ENCODE measurements at regions not wholly inside any gene's neighbourhood (a gene's known extent, or its start where the extent isn't known, plus 50 kb on each side); places are given as distances from the start of the nearest gene placed in this dataset.

DNA sequence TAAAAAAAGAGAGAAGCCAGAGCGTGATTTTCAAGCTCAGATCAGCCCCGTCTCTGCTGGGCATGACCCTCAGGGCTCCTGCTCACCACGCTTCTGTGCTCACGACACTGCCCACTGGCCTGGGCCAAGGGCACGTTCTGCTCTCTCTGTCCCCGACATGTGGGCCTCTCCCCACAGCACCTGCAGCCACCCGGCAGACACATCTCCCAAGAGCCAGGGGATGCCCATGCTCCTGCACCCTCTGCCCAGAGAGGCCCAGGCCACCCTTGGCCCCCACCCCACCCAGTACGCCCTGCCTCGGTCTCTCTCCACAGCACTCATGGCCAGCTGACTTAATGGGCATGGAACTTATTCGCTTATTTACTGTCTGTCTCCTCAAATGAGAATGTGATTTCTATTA is 175.4 kb upstream of the RNF32 start:
- no peak for TF ChIP-seq NFYC (CRISPR knock-in tag; IDR thresholded peaks at IDR 0.05)
- TF ChIP-seq, protein P1, sequence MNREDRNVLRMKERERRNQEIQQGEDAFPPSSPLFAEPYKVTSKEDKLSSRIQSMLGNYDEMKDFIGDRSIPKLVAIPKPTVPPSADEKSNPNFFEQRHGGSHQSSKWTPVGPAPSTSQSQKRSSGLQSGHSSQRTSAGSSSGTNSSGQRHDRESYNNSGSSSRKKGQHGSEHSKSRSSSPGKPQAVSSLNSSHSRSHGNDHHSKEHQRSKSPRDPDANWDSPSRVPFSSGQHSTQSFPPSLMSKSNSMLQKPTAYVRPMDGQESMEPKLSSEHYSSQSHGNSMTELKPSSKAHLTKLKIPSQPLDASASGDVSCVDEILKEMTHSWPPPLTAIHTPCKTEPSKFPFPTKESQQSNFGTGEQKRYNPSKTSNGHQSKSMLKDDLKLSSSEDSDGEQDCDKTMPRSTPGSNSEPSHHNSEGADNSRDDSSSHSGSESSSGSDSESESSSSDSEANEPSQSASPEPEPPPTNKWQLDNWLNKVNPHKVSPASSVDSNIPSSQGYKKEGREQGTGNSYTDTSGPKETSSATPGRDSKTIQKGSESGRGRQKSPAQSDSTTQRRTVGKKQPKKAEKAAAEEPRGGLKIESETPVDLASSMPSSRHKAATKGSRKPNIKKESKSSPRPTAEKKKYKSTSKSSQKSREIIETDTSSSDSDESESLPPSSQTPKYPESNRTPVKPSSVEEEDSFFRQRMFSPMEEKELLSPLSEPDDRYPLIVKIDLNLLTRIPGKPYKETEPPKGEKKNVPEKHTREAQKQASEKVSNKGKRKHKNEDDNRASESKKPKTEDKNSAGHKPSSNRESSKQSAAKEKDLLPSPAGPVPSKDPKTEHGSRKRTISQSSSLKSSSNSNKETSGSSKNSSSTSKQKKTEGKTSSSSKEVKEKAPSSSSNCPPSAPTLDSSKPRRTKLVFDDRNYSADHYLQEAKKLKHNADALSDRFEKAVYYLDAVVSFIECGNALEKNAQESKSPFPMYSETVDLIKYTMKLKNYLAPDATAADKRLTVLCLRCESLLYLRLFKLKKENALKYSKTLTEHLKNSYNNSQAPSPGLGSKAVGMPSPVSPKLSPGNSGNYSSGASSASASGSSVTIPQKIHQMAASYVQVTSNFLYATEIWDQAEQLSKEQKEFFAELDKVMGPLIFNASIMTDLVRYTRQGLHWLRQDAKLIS (CRISPR knock-in tag; IDR thresholded peaks at IDR 0.05) = no peak
- in situ Hi-C loops (cut with HindIII; ENCODE audit: extremely low pct_ligation_motif_present, low pct_unique_long_range_greater_than_20kb) = no loop called here
- Histone ChIP-seq H2AFZ (ENCODE audit: low read length) (no peak overlapping the region), H3K9ac (ENCODE audit: insufficient read depth, low read depth, low read length) (no peak overlapping the region), H3K4me1 (ENCODE audit: insufficient read depth, low read length) (peaks cover 31% of the 10 kb centered on the region), H3K4me2 (ENCODE audit: low read depth, low read length) (no peak overlapping the region), H3K27ac (ENCODE audit: extremely low read length, insufficient read depth, low read length) (no peak overlapping the region), H3K36me3 (replicated peaks in 1 of 2; ENCODE audit: control insufficient read depth in 1 of 2, insufficient read depth in 2 of 2, low read length in 2 of 2) (no peaks in the 10 kb centered on the region), H4K20me1 (ENCODE audit: insufficient read depth, low read length) (no peaks in the 10 kb centered on the region), H3K79me2 (ENCODE audit: insufficient read depth, low read length) (no peaks in the 10 kb centered on the region), H3K27me3 (ENCODE audit: control insufficient read depth in 1 of 2, insufficient read depth in 2 of 2, low read length in 2 of 2) (peaks cover 0 to 40% of the 10 kb centered on the region in 2 experiments; a peak in 2 of 5 replicates), H3K4me3 (replicated peaks in 1 of 3; ENCODE audit: insufficient read depth in 1 of 3, low read depth in 2 of 3, low read length in 3 of 3) (no peak overlapping the region), H3K9me3 (ENCODE audit: low read length) (no peaks in the 10 kb centered on the region)
- POLR2A ChIA-PET = no interaction called here
- CTCF ChIA-PET (ENCODE audit: low intra/inter-chr PET ratio, low total read pairs) = no interaction called here
- DNase-seq (ENCODE audit: low spot score) (no peak), ATAC-seq (no peak), FAIRE-seq (no peak)
- 59% methylated on average over 5 of the region's 10 CpGs for WGBS (ENCODE audit: low lambda C conversion rate)
- intact Hi-C loops (cut with micrococcal nuclease; ENCODE audit: unreplicated experiment) = no loop called here
- BruUV-seq (replicated peaks) = no TSS peak

DNA sequence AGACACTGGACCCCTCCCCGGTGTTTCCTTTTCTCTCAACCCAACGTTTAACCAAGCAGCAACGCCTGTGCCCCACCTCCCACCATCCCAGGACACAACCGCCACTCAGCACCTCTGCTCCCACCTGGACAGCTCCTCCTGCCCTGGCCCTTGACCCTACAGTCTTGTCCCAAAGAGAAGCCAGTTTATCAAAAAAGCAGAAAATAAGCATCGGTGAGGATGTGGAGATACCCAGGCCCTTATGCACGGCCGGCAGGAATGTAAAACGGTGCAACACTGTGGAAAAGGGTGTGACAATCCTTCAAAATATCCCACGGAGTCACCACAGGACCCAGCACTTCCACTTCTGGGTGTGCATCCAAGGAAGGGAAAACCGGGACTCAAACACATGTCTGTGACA is 176.2 kb upstream of the RNF32 start:
- Histone ChIP-seq H4K20me1 (ENCODE audit: insufficient read depth, low read length) (no peaks in the 10 kb centered on the region), H3K9ac (ENCODE audit: insufficient read depth, low read depth, low read length) (no peak overlapping the region), H3K4me2 (ENCODE audit: low read depth, low read length) (no peak overlapping the region), H3K36me3 (replicated peaks in 1 of 2; ENCODE audit: control insufficient read depth in 1 of 2, insufficient read depth in 2 of 2, low read length in 2 of 2) (no peaks in the 10 kb centered on the region), H3K4me1 (ENCODE audit: insufficient read depth, low read length) (peaks cover 34% of the 10 kb centered on the region), H2AFZ (ENCODE audit: low read length) (no peak overlapping the region), H3K27ac (ENCODE audit: extremely low read length, insufficient read depth, low read length) (no peak overlapping the region), H3K27me3 (ENCODE audit: control insufficient read depth in 1 of 2, insufficient read depth in 2 of 2, low read length in 2 of 2) (peaks cover 0 to 42% of the 10 kb centered on the region in 2 experiments; a peak in 3 of 5 replicates), H3K4me3 (replicated peaks in 1 of 3; ENCODE audit: insufficient read depth in 1 of 3, low read depth in 2 of 3, low read length in 3 of 3) (no peak overlapping the region), H3K9me3 (ENCODE audit: low read length) (no peaks in the 10 kb centered on the region), H3K79me2 (ENCODE audit: insufficient read depth, low read length) (no peaks in the 10 kb centered on the region)
- 54% methylated on average over 10 of the region's 10 CpGs for WGBS (ENCODE audit: low lambda C conversion rate)
- POLR2A ChIA-PET = no interaction called here
- no peak for DNase-seq (ENCODE audit: low spot score)
- in situ Hi-C loops (cut with HindIII; ENCODE audit: extremely low pct_ligation_motif_present, low pct_unique_long_range_greater_than_20kb) = loop anchor here (5.0 kb wide), 1 partner anchor 652 kb away; the partner anchor contains the start of gene SHH
- intact Hi-C loops (cut with micrococcal nuclease; ENCODE audit: unreplicated experiment) = no loop called here
- no peak for FAIRE-seq
- TF ChIP-seq, protein P2, sequence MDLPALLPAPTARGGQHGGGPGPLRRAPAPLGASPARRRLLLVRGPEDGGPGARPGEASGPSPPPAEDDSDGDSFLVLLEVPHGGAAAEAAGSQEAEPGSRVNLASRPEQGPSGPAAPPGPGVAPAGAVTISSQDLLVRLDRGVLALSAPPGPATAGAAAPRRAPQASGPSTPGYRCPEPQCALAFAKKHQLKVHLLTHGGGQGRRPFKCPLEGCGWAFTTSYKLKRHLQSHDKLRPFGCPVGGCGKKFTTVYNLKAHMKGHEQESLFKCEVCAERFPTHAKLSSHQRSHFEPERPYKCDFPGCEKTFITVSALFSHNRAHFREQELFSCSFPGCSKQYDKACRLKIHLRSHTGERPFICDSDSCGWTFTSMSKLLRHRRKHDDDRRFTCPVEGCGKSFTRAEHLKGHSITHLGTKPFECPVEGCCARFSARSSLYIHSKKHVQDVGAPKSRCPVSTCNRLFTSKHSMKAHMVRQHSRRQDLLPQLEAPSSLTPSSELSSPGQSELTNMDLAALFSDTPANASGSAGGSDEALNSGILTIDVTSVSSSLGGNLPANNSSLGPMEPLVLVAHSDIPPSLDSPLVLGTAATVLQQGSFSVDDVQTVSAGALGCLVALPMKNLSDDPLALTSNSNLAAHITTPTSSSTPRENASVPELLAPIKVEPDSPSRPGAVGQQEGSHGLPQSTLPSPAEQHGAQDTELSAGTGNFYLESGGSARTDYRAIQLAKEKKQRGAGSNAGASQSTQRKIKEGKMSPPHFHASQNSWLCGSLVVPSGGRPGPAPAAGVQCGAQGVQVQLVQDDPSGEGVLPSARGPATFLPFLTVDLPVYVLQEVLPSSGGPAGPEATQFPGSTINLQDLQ (CRISPR knock-in tag; IDR thresholded peaks at IDR 0.05) = no peak
- TF ChIP-seq, protein P3, sequence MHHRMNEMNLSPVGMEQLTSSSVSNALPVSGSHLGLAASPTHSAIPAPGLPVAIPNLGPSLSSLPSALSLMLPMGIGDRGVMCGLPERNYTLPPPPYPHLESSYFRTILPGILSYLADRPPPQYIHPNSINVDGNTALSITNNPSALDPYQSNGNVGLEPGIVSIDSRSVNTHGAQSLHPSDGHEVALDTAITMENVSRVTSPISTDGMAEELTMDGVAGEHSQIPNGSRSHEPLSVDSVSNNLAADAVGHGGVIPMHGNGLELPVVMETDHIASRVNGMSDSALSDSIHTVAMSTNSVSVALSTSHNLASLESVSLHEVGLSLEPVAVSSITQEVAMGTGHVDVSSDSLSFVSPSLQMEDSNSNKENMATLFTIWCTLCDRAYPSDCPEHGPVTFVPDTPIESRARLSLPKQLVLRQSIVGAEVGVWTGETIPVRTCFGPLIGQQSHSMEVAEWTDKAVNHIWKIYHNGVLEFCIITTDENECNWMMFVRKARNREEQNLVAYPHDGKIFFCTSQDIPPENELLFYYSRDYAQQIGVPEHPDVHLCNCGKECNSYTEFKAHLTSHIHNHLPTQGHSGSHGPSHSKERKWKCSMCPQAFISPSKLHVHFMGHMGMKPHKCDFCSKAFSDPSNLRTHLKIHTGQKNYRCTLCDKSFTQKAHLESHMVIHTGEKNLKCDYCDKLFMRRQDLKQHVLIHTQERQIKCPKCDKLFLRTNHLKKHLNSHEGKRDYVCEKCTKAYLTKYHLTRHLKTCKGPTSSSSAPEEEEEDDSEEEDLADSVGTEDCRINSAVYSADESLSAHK (CRISPR knock-in tag; IDR thresholded peaks at IDR 0.05; ENCODE audit: borderline replicate concordance) = no peak
- TF ChIP-seq PAWR (CRISPR knock-in tag; IDR thresholded peaks at IDR 0.05; ENCODE audit: borderline replicate concordance) = no peak
- no peak for TF ChIP-seq EEA1 (CRISPR knock-in tag; IDR thresholded peaks at IDR 0.05; ENCODE audit: borderline replicate concordance)
- no peak for TF ChIP-seq MTA1 (CRISPR knock-in tag; IDR thresholded peaks at IDR 0.05; ENCODE audit: borderline replicate concordance)
- CTCF ChIA-PET (ENCODE audit: low intra/inter-chr PET ratio, low total read pairs) = no interaction called here
- no TSS peak for BruUV-seq (replicated peaks)
- no peak for ATAC-seq

Data from HepG2 (cell line).